ENCODE measurements at regions not wholly inside any gene's neighbourhood (a gene's known extent, or its start where the extent isn't known, plus 50 kb on each side); places are given as distances from the start of the nearest gene placed in this dataset.

DNA sequence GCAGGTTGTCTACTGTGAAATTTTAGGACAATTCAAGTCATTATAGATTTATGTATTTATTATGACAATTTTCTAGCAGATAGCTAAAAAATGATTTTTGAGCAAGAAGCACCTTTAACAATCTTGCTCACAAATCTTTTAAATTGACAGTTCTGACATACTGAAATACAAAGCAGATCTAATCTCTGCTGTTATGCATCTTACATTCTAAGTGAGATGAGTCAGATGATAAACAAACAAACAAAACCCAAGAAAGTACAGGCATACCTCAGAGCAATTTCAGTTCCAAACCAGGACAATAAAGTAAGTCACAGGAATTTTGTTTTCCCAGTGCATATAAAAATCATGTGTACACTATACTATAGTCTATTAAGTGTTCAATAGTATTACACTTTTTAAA lies 430.7 kb upstream of the PTCHD4 start:
- TF ChIP-seq, protein P1, sequence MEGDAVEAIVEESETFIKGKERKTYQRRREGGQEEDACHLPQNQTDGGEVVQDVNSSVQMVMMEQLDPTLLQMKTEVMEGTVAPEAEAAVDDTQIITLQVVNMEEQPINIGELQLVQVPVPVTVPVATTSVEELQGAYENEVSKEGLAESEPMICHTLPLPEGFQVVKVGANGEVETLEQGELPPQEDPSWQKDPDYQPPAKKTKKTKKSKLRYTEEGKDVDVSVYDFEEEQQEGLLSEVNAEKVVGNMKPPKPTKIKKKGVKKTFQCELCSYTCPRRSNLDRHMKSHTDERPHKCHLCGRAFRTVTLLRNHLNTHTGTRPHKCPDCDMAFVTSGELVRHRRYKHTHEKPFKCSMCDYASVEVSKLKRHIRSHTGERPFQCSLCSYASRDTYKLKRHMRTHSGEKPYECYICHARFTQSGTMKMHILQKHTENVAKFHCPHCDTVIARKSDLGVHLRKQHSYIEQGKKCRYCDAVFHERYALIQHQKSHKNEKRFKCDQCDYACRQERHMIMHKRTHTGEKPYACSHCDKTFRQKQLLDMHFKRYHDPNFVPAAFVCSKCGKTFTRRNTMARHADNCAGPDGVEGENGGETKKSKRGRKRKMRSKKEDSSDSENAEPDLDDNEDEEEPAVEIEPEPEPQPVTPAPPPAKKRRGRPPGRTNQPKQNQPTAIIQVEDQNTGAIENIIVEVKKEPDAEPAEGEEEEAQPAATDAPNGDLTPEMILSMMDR (IDR thresholded peaks at IDR 0.05) = no peak
- TF ChIP-seq POLR2A (IDR thresholded peaks at IDR 0.05) (no peak), EP300 (IDR thresholded peaks at IDR 0.05) (no peak)
